Lung (tissue), 11 donors: ENCODE measurements at regions not wholly inside any gene's neighbourhood (a gene's known extent, or its start where the extent isn't known, plus 50 kb on each side); places are given as distances from the start of the nearest gene placed in this dataset.
"Not testable (repeated sequence)": the region's sequence is repeated elsewhere in the genome, so short reads cannot be mapped to it uniquely, and the experiment has no call there.

Experiments used
- ATAC-seq: fragments of 200-7000 bp; cut with Tn5 transposase; one replicate; pipeline ENCODE4 v1.9.1; 2020; ENCODE audit warnings: moderate number of reproducible peaks; ENCODE audit not compliant: insufficient read depth, low FRiP score
- DNase-seq, 3 donors: peaks; one replicate each; pipeline ENCODE4 v3.0.0-alpha.2; 2013 to 2017
- H3K27ac ChIP-seq, 2 donors: one replicate each; pipeline ENCODE4 v1.5.1; 2013; ENCODE audit warnings: mild to moderate bottlenecking in 2 of 2, moderate library complexity in 2 of 2, control low read depth in 1 of 2, inconsistent platforms in 1 of 2, low read depth in 1 of 2, low read length in 1 of 2
- H3K27me3 ChIP-seq, 3 donors: one replicate each; pipeline ENCODE4 v1.5.1; 2013; ENCODE audit warnings: low read length in 2 of 3; ENCODE audit not compliant: control insufficient read depth in 3 of 3, insufficient read depth in 3 of 3
- H3K36me3 ChIP-seq, 4 donors: one replicate each; pipeline ENCODE4 v1.5.1; 2013; ENCODE audit warnings: low read length in 4 of 4, mild to moderate bottlenecking in 1 of 4, moderate library complexity in 1 of 4; ENCODE audit not compliant: control insufficient read depth in 4 of 4, insufficient read depth in 4 of 4
- H3K4me1 ChIP-seq, 5 donors: one replicate each; pipeline ENCODE4 v1.5.1; 2013; ENCODE audit warnings: low read length in 5 of 5, mild to moderate bottlenecking in 2 of 5, moderate library complexity in 1 of 5; ENCODE audit not compliant: control insufficient read depth in 5 of 5, insufficient read depth in 5 of 5
- H3K4me3 ChIP-seq: one replicate; pipeline ENCODE4 v1.5.1; 2013; ENCODE audit warnings: mild to moderate bottlenecking, control low read depth, moderate library complexity
- H3K9ac ChIP-seq, 2 donors: one replicate each; pipeline ENCODE4 v1.5.1; 2013; ENCODE audit warnings: low read length in 2 of 2, control low read depth in 1 of 2; ENCODE audit not compliant: insufficient read depth in 1 of 2
- H3K9me3 ChIP-seq, 4 donors: one replicate each; pipeline ENCODE4 v1.5.1; 2013; ENCODE audit warnings: low read length in 3 of 4, mild to moderate bottlenecking in 1 of 4, moderate library complexity in 1 of 4; ENCODE audit not compliant: control insufficient read depth in 4 of 4, insufficient read depth in 3 of 4
- WGBS, 2 donors: extraction: QIAGEN DNeasy Blood & Tissue Kit; methylation state at CpG; one replicate each; pipeline ENCODE4 v1.1.7; 2013; 5-methylcytosine and 5-hydroxymethylcytosine counted together
- TF ChIP-seq, protein P1 (sequence below): IDR thresholded peaks from 2 replicates; pipeline ENCODE4 v1.5.1; 2012; ENCODE audit warnings: mild to moderate bottlenecking; ENCODE audit errors: control extremely low read depth, extremely low read depth
- donor health status: control.
- donor health status: control.
- donor health status: Bipolar disorder and iron deficiency.
- donor health status: healthy.
- donor health status: DM: yes; HTN: yes; CAD: no.

DNA sequence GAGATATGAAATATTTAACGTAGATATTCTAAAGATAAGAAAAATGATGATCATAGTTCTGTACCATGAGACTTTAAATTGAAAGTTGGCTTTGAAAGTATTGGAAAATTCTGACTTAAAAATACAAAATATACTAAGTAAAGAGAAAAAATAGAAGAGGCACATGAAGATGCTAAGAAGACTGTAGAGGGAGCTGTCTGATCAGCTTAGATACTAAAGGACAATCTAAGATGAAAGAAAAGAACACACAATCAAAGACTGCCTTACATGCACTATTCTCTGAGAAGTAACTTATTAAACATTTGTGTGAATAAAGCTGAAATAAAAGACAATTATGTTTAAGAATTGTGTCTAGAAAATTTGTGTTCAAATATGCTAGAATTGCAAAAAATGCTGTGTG, 55.1 kb downstream of the RBMXL2 start:
- no peak overlapping the region for H3K27ac ChIP-seq
- ATAC-seq: no peak
- H3K27me3 ChIP-seq: no peaks in the 10 kb centered on the region
- no peaks in the 10 kb centered on the region for H3K4me1 ChIP-seq
- H3K36me3 ChIP-seq: no peaks in the 10 kb centered on the region
- DNase-seq: peak in 2 of 3 donors; percentile 25 to 37
- TF ChIP-seq, protein P1, sequence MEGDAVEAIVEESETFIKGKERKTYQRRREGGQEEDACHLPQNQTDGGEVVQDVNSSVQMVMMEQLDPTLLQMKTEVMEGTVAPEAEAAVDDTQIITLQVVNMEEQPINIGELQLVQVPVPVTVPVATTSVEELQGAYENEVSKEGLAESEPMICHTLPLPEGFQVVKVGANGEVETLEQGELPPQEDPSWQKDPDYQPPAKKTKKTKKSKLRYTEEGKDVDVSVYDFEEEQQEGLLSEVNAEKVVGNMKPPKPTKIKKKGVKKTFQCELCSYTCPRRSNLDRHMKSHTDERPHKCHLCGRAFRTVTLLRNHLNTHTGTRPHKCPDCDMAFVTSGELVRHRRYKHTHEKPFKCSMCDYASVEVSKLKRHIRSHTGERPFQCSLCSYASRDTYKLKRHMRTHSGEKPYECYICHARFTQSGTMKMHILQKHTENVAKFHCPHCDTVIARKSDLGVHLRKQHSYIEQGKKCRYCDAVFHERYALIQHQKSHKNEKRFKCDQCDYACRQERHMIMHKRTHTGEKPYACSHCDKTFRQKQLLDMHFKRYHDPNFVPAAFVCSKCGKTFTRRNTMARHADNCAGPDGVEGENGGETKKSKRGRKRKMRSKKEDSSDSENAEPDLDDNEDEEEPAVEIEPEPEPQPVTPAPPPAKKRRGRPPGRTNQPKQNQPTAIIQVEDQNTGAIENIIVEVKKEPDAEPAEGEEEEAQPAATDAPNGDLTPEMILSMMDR: no peak
- no peak overlapping the region for H3K4me3 ChIP-seq
- WGBS, 2 donors: 10 to 21% methylated on average over 1 of the region's 1 CpG
- H3K9ac ChIP-seq: no peak overlapping the region
- H3K9me3 ChIP-seq: peaks cover 0 to 2% (median under 1%) of the 10 kb centered on the region in 4 donors

DNA sequence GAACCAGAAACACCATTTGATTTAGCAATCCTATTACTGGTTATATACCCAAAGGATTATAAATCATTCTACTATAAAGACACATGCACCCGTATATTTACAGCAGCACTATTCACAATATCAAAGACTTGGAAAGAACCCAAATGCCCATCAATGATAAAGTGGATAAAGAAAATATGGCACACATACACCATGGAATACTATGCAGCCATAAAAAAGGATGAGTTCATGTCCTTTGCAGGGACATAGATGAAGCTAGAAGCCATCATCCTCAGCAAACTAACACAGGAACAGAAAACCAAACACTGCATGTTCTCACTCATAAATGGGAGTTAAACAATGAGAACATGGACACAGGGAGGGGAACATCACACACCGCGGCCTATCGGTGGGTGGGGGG, 61.3 kb downstream of the RBMXL2 start:
- not testable (repeated sequence) for H3K36me3 ChIP-seq, H3K4me1 ChIP-seq, H3K9ac ChIP-seq, H3K4me3 ChIP-seq, ATAC-seq, H3K9me3 ChIP-seq, H3K27ac ChIP-seq, H3K27me3 ChIP-seq, DNase-seq
- 89 to 91% methylated on average over 4 of the region's 4 CpGs for WGBS, 2 donors

DNA sequence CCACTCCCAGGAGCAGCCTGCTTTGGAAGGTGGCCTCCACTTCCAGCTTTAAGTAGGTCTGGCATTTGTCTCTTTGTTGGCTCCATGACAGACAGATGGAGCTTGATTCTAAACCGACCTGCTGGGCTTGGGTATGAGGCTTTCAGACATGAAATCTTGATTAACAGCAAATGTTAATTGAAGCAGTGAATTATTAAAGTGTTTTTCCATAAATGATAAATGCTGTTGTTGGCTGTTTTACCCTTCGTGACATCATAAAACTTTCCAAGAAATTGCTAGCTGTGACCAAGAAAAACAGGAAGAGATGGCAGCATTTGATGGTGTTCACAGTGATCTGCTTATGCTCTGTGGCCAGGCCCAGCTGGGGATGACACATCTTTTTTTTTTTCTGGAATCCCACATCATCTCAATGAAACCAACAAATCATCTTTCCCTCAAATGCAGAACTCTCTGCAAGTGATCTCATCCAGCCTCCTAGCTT, 66.1 kb downstream of the RBMXL2 start:
- no peak overlapping the region for H3K9ac ChIP-seq
- no peaks in the 10 kb centered on the region for H3K9me3 ChIP-seq
- no peak overlapping the region for H3K4me3 ChIP-seq
- TF ChIP-seq, protein P1: no peak
- H3K4me1 ChIP-seq: no peaks in the 10 kb centered on the region
- no peaks in the 10 kb centered on the region for H3K27me3 ChIP-seq
- DNase-seq (no peak), ATAC-seq (no peak)
- no peaks in the 10 kb centered on the region for H3K36me3 ChIP-seq
- no peak overlapping the region for H3K27ac ChIP-seq
- 45 to 48% methylated on average over 2 of the region's 2 CpGs for WGBS, 2 donors

DNA sequence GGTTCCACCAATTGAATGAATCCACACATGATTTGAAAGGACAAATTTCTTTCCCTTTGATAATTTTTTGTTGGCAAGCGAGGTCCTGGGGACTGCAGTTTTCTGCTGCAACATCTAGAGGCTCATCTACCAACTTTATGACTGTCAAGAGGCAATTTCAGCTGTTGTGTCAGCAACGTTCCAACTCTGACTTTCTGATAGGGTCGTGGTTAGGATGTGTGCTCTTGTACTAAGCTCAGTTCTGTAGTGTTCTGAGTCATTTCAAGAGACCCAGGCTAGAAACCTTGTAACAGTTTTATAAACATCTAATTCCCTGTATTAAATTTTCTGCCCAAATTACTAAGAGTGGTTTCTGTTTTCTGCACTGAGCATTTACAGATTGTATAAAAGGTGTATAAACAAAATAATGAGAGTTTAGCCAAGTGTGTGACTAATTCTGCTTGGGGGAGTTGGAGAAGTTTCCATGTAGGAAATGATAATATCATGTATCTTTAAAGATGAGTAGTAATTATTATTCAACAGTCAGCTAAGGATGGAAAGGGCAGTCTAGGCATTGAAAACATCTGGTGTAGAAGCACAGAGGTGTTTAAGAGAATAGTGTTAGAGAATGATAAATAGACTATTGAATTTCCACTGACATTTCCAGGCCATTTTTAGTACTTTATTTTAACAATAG, 72.2 kb downstream of the RBMXL2 start:
- 34 to 48% methylated on average over 3 of the region's 3 CpGs for WGBS, 2 donors
- ATAC-seq: no peak

More for the DNA sequence above, 72.2 kb downstream of the RBMXL2 start:
- no peaks in the 10 kb centered on the region for H3K9me3 ChIP-seq
- H3K36me3 ChIP-seq: no peaks in the 10 kb centered on the region
- no peak overlapping the region for H3K27ac ChIP-seq
- H3K4me3 ChIP-seq: no peak overlapping the region
- no peaks in the 10 kb centered on the region for H3K4me1 ChIP-seq
- H3K9ac ChIP-seq: no peak overlapping the region
- no peak for DNase-seq
- TF ChIP-seq, protein P1: no peak
- H3K27me3 ChIP-seq: no peaks in the 10 kb centered on the region
